ENCODE measurements at regions not wholly inside any gene's neighbourhood (a gene's known extent, or its start where the extent isn't known, plus 50 kb on each side); places are given as distances from the start of the nearest gene placed in this dataset.

DNA sequence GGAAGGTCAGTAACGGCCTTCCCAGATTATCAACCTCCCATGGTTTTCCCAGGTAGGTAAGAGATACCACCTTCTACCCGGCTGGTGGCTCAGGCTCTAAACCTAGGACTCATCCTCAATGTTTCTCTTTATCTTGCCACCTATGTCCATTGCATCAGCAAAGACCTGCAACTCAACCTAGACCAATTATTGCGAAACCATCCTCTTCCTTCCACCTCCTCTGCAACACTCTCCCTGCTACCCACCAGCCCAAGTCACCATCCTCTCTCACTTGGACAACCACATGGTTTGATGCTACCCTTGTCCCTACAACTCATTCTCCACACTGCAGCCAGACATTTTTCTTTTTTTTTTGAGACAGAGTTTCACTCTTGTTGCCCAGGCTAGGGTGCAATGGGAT, 65.4 kb upstream of the GDNF start:
- TF ChIP-seq, protein P1, sequence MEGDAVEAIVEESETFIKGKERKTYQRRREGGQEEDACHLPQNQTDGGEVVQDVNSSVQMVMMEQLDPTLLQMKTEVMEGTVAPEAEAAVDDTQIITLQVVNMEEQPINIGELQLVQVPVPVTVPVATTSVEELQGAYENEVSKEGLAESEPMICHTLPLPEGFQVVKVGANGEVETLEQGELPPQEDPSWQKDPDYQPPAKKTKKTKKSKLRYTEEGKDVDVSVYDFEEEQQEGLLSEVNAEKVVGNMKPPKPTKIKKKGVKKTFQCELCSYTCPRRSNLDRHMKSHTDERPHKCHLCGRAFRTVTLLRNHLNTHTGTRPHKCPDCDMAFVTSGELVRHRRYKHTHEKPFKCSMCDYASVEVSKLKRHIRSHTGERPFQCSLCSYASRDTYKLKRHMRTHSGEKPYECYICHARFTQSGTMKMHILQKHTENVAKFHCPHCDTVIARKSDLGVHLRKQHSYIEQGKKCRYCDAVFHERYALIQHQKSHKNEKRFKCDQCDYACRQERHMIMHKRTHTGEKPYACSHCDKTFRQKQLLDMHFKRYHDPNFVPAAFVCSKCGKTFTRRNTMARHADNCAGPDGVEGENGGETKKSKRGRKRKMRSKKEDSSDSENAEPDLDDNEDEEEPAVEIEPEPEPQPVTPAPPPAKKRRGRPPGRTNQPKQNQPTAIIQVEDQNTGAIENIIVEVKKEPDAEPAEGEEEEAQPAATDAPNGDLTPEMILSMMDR (conservative IDR thresholded peaks at IDR 0.05): no peak
- TF ChIP-seq EZH2 (IDR thresholded peaks at IDR 0.05; ENCODE audit: low read depth): no peak

Data from PC-9 (cell line).